ENCODE measurements at regions not wholly inside any gene's neighbourhood (a gene's known extent, or its start where the extent isn't known, plus 50 kb on each side); places are given as distances from the start of the nearest gene placed in this dataset.

DNA sequence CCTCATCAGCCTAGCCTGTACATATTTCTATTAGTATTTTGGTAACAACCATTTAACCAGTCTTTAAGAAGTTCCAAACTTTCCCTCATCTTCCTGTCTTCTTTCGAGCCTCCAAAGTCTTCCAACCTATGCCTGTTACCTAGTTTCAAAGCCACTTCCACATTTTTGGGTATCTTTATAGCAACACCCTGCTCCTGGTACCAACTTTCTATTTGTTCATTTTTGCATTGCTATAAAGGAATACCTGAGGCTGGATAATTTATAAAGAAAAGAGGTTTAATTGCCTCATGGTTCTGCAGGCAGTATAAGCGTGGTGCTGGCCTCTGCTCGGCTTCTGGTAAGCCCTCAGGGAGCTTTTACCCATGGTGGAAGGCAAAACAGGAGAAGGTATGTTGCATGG lies 578.8 kb upstream of the AUTS2 start:
- TF ChIP-seq, protein P1, sequence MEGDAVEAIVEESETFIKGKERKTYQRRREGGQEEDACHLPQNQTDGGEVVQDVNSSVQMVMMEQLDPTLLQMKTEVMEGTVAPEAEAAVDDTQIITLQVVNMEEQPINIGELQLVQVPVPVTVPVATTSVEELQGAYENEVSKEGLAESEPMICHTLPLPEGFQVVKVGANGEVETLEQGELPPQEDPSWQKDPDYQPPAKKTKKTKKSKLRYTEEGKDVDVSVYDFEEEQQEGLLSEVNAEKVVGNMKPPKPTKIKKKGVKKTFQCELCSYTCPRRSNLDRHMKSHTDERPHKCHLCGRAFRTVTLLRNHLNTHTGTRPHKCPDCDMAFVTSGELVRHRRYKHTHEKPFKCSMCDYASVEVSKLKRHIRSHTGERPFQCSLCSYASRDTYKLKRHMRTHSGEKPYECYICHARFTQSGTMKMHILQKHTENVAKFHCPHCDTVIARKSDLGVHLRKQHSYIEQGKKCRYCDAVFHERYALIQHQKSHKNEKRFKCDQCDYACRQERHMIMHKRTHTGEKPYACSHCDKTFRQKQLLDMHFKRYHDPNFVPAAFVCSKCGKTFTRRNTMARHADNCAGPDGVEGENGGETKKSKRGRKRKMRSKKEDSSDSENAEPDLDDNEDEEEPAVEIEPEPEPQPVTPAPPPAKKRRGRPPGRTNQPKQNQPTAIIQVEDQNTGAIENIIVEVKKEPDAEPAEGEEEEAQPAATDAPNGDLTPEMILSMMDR (conservative IDR thresholded peaks at IDR 0.05; ENCODE audit: low read depth, low read length) = no peak
- TF ChIP-seq EZH2 (IDR thresholded peaks at IDR 0.05; ENCODE audit: borderline replicate concordance, low read depth, low read length, poor library complexity, severe bottlenecking) = no peak

Data from A673 (cell line).